ENCODE measurements at regions not wholly inside any gene's neighbourhood (a gene's known extent, or its start where the extent isn't known, plus 50 kb on each side); places are given as distances from the start of the nearest gene placed in this dataset.

GRCh38 chr3:31358473-31359070, 174.2 kb upstream of the STT3B start:
- no peak for TF ChIP-seq MXI1 (IDR thresholded peaks at IDR 0.05; ENCODE audit: borderline replicate concordance, low read depth, low read length)
- no peak for TF ChIP-seq CTCF (conservative IDR thresholded peaks at IDR 0.05; ENCODE audit: low read depth, low read length)
- TF ChIP-seq BHLHE40 (IDR thresholded peaks at IDR 0.05; ENCODE audit: low read depth, low read length) = no peak
- TF ChIP-seq USF2 (IDR thresholded peaks at IDR 0.05; ENCODE audit: low read depth, low read length) = no peak
- no peak for TF ChIP-seq CEBPB (IDR thresholded peaks at IDR 0.05; ENCODE audit: low read depth, low read length)
- TF ChIP-seq RCOR1 (IDR thresholded peaks at IDR 0.05; ENCODE audit: insufficient replicate concordance, low read length) = no peak
- no peak for TF ChIP-seq SMC3 (IDR thresholded peaks at IDR 0.05; ENCODE audit: low read depth, low read length)
- TF ChIP-seq MAFK (IDR thresholded peaks at IDR 0.05; ENCODE audit: low read depth, low read length) = no peak

Data from IMR-90 (cell line).